AG04449 (cell line): ENCODE measurements at regions not wholly inside any gene's neighbourhood (a gene's known extent, or its start where the extent isn't known, plus 50 kb on each side); places are given as distances from the start of the nearest gene placed in this dataset.

ENCODE experiments used
- CTCF ChIA-PET: fragments of 350-600 bp; formaldehyde crosslinking; extraction: SDS; loops from one replicate; lab custom pipeline; 2021; ENCODE audit warnings: antibody characterized with exemption; lab: Yijun Ruan, JAX
- POLR2A ChIA-PET: fragments of 400-600, 350-600 bp; formaldehyde crosslinking; extraction: SDS; loops from one replicate; lab custom pipeline; 2020; ENCODE audit warnings: antibody characterized with exemption, inconsistent platforms; lab: Yijun Ruan, JAX
- DNase-seq: peaks from one replicate; pipeline ENCODE4 v3.0.0-alpha.2; 2010; ENCODE audit warnings: low read depth, low spot score
- H3K4me3 ChIP-seq: 2 replicates; pipeline ENCODE4 v1.5.1; 2011; ENCODE audit warnings: low read depth, mild to moderate bottlenecking, control low read depth, low read length
- TF ChIP-seq, protein P1 (sequence below): IDR thresholded peaks from one replicate; pipeline ENCODE4 v1.5.1; 2011; ENCODE audit warnings: mild to moderate bottlenecking, moderate library complexity, low read length, control low read depth, inconsistent platforms; ENCODE audit not compliant: insufficient read depth; ENCODE audit errors: missing control alignments

DNA sequence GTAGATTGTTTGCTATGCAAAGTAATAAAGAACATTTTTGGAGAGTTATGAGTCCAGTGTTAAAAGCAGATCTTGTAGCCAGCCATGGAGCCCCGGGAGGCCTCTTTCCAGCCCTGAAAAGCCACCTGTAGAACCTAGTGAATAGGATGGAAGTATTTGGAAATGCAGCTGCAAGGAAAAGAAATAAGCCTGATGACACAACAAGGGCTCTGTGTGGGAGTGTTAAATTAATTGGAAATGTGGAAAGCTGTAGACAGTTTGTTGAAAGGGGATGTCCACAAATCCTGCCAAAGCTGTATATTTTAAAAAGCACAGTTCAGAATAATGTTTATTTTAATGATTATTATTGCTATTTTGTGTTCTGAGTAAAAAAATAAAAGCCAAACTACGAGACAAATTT is 152.5 kb upstream of the GHR start:
- H3K4me3 ChIP-seq, result no peak overlapping the region
- ChIA-PET POLR2A (no interaction called here), CTCF (no interaction called here)
- DNase-seq, result no peak
- TF ChIP-seq, protein P1, sequence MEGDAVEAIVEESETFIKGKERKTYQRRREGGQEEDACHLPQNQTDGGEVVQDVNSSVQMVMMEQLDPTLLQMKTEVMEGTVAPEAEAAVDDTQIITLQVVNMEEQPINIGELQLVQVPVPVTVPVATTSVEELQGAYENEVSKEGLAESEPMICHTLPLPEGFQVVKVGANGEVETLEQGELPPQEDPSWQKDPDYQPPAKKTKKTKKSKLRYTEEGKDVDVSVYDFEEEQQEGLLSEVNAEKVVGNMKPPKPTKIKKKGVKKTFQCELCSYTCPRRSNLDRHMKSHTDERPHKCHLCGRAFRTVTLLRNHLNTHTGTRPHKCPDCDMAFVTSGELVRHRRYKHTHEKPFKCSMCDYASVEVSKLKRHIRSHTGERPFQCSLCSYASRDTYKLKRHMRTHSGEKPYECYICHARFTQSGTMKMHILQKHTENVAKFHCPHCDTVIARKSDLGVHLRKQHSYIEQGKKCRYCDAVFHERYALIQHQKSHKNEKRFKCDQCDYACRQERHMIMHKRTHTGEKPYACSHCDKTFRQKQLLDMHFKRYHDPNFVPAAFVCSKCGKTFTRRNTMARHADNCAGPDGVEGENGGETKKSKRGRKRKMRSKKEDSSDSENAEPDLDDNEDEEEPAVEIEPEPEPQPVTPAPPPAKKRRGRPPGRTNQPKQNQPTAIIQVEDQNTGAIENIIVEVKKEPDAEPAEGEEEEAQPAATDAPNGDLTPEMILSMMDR, result no peak

DNA sequence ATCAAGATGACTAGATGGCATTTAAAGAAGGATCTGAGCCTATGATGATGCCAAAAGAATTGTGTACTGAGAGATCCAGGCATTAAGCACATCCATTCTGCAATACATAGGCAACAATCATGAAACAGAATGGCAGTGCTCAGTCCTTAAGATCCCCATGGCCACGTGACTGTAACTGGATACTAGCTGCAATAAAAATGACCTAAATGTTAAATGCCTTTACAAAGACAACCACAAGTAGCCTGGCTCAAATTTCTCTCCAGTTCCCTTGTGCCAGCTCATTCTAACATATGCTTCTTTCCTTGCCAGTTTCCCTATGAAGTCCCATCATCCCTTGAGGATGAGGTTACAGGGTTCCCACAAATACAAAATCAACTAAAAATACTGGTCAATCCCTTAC is 148.3 kb upstream of the GHR start:
- DNase-seq, result no peak
- ChIA-PET CTCF (no interaction called here), POLR2A (no interaction called here)
- TF ChIP-seq, protein P1, result no peak
- H3K4me3 ChIP-seq, result no peak overlapping the region

DNA sequence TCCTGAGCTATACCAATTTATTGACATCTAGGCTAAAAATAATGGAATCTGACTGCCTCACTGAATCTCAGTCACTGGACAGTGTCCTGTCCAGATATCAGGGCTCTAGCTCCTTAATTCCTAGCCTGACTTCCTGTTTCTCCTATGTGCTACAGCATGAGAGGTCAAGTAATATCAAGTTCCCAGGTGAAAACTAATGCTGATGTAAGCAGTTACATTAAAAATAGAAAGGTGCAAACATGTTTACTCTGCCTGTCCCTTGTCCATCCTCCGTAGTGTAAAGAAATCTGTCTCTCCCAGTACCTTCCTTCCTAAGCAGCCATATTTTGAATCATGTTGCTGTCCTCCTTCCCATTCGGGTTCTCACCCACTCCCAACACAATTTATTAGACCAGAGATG is 145.9 kb upstream of the GHR start:
- CTCF ChIA-PET, result no interaction called here
- TF ChIP-seq, protein P1, result no peak

DNA sequence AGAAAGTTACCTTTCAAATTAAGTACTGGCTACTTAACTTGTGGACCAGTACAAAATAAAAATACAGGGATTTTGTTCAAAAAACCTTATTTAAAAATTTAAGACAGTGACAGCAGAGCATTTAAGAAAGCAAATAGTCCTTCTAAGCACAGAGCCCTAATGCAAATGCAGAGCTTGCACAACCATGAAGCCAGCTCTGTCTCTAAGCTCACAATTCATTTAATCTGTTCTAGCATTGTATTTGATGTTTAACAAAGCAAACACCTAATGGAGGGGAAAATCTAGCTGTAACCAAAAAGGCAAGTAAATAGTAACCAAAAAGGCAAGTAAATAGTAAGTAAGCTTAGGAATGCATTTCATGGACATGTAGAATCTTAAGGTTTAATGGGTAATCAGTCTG is 138.7 kb upstream of the GHR start:
- ChIA-PET CTCF (no interaction called here), POLR2A (no interaction called here)
- no peak overlapping the region for H3K4me3 ChIP-seq
- TF ChIP-seq, protein P1, result no peak
- no peak for DNase-seq

More for the DNA sequence above, 145.9 kb upstream of the GHR start:
- POLR2A ChIA-PET, result no interaction called here
- H3K4me3 ChIP-seq, result no peak overlapping the region
- no peak for DNase-seq

DNA sequence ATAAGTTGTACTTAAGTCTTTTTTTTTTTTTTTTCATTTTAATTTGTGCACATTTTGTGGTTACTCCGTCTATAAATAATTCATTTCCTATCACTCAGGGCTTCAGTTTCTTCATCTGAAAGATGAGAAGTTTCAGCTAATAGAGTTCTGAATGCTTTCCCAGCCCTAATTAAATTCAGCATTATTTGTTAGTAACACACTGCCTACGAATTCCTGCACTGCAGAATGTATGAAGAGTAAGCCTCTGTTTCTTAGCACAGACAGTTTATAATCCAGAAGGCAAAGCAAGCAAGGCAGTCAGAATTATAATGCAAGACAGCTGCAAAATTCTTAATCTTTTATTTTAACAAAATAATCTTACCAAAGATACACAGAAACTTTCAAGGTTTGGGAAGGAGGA is 138.0 kb upstream of the GHR start:
- H3K4me3 ChIP-seq, result no peak overlapping the region
- ChIA-PET CTCF (no interaction called here), POLR2A (no interaction called here)
- DNase-seq, result no peak
- TF ChIP-seq, protein P1, result no peak

DNA sequence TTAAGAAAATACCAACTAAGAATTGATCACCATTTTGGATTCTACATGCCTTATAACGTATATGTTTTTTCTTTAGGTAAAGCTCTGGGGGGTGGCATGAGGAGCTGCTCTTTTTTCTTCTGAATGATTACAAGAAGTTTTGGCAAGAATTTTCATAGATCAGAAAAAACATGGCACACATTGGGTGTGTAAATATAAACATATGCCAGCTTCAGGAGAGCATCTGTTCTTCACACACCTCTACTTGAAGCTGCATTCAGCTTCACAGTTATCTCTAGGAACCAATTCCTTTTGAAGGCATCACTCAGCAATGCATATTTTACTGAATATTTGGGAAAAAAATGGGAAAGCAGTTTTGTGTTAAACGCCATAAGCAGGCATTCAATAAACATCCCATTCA is 122.7 kb upstream of the GHR start:
- CTCF ChIA-PET, result no interaction called here
- DNase-seq, result no peak
- POLR2A ChIA-PET, result no interaction called here
- TF ChIP-seq, protein P1, result no peak
- H3K4me3 ChIP-seq, result no peak overlapping the region
